Omental fat pad (tissue), 3 donors: ENCODE measurements at regions not wholly inside any gene's neighbourhood (a gene's known extent, or its start where the extent isn't known, plus 50 kb on each side); places are given as distances from the start of the nearest gene placed in this dataset.
A peak's percentile ranks its signal among the peaks of the same experiment; 100 is the strongest.

ENCODE experiments used
- ATAC-seq: fragments of 150-250 bp; one replicate; pipeline ENCODE4 v1.9.1; 2016; ENCODE audit warnings: mild to moderate bottlenecking, moderate library complexity; ENCODE audit not compliant: low FRiP score
- DNase-seq: peaks from one replicate; pipeline ENCODE4 v3.0.0-alpha.2; 2019; ENCODE audit warnings: low spot score
- TF ChIP-seq, protein P1 (sequence below), 3 donors: fragments of 450-650 bp; IDR thresholded peaks; one replicate each; pipeline ENCODE4 v1.5.1; 2016 to 2017; ENCODE audit warnings: antibody characterized with exemption in 3 of 3, mild to moderate bottlenecking in 3 of 3, moderate library complexity in 2 of 3

DNA sequence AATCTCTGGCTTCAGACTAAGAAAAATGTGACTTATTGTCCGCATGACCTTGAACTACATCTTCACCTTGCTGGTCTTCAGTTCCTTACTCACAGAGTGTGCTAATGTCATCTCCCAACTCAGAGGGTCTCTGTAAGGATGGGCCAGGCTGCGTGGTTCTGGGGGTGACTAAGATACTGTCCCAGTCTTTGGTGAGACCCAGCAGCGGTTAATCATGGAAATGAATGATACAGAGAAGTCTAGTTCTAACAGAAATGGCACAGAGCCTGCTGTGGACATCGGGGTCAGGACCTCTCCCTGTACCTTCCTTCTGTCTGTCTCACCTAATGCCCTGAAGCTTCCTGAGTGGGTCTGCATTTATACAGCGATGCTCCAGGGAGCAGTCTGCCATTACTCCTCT, 662.7 kb upstream of the HS6ST1 start:
- ATAC-seq: no peak

GRCh38 chr2:128982001-128982400, 663.3 kb upstream of the HS6ST1 start:
- TF ChIP-seq, protein P1, sequence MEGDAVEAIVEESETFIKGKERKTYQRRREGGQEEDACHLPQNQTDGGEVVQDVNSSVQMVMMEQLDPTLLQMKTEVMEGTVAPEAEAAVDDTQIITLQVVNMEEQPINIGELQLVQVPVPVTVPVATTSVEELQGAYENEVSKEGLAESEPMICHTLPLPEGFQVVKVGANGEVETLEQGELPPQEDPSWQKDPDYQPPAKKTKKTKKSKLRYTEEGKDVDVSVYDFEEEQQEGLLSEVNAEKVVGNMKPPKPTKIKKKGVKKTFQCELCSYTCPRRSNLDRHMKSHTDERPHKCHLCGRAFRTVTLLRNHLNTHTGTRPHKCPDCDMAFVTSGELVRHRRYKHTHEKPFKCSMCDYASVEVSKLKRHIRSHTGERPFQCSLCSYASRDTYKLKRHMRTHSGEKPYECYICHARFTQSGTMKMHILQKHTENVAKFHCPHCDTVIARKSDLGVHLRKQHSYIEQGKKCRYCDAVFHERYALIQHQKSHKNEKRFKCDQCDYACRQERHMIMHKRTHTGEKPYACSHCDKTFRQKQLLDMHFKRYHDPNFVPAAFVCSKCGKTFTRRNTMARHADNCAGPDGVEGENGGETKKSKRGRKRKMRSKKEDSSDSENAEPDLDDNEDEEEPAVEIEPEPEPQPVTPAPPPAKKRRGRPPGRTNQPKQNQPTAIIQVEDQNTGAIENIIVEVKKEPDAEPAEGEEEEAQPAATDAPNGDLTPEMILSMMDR (IDR thresholded peaks at IDR 0.05): no peak
- no peak for ATAC-seq

More for the DNA sequence above, 662.7 kb upstream of the HS6ST1 start:
- TF ChIP-seq, protein P1 (IDR thresholded peaks at IDR 0.05): no peak
- DNase-seq: no peak

DNA sequence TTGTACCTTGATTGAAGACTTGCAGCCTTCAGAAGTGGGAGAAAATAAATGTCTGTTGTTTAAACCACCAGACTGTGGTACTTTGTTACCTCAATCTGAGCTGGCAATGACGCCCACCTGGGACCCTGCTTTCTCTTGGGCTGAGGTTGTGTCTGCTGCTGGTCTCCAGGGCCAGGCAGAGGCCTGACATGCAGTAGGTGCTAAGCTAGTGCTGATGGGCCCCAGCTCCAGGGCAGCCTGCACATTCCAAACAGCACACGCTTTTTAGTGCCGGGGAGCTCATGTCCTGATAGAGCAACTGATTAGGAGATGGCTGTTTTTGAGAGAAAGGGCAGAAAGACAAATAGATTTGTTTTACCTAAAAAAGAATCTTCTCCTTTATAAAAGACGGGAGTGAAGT, 664.0 kb upstream of the HS6ST1 start:
- ATAC-seq: no peak
- DNase-seq: no peak
- TF ChIP-seq, protein P1 (IDR thresholded peaks at IDR 0.05): no peak

More at GRCh38 chr2:128982001-128982400, 663.3 kb upstream of the HS6ST1 start:
- DNase-seq: no peak

- ATAC-seq (no peak), DNase-seq (no peak)
- TF ChIP-seq, protein P1 (IDR thresholded peaks at IDR 0.05): no peak
Observed at GRCh38 chr2:128983094-128983493, 664.4 kb upstream of the HS6ST1 start.

- no peak for ATAC-seq
- DNase-seq: no peak
- TF ChIP-seq, protein P1 (IDR thresholded peaks at IDR 0.05): no peak
Observed at GRCh38 chr2:128984081-128984480, 665.4 kb upstream of the HS6ST1 start.

DNA sequence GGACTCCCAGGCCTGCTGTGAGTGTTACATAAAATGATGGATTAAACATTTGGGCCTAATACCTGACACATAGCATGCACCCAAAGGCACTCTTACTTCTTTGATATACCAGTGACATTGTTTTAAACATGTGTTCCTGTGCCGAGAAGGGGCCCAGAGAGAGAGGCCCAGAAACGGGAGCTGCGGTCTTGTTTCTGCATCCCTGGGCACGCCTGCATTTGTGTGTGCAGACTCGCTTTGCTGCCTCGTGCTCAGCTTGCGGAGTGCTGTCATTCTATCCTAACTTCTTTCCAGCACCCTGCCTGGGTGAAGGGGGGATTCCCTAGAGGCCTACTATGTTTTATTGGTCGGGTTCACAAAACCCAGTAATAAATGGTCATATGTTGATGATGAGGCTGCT, 666.2 kb upstream of the HS6ST1 start:
- TF ChIP-seq, protein P1 (IDR thresholded peaks at IDR 0.05): no peak
- DNase-seq: no peak
- no peak for ATAC-seq

DNA sequence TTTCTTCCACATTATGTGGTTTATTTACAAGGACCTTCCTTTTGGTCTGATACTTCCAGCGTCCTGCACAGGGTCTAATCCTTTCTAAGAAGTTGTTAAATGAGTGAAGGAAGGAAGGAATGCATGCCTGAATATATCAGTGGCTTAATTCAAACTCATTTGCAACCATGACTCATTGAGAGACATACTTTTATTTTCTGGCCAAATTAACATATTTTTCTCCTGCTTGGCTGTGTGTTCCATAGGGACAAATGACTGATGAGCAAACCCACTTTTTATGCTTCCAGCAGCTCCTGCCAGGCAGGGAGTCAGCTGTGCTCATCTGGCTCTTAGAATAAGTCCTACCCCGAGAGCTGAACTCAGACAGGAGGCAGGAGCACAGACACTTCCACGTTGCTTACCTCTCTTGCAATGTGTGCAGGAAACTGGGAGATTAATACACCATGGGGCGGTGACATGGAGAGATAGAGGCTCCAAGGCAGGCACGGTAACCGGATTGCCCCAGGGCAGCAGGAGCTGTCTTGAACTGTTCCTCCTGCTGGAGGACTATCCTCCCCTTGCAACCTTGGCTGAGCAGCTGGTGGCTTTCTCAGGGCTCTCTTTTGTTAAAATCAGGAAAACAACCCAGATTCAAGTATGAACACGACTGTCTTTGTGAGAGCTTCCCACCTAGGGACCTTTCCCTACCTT, 667.5 kb upstream of the HS6ST1 start:
- ATAC-seq (peak; percentile 41), DNase-seq (no peak)
- TF ChIP-seq, protein P1 (IDR thresholded peaks at IDR 0.05): no peak
